ENCODE measurements at regions not wholly inside any gene's neighbourhood (a gene's known extent, or its start where the extent isn't known, plus 50 kb on each side); places are given as distances from the start of the nearest gene placed in this dataset.

GRCh38 chr12:128138125-128138524 lies 128.8 kb upstream of the TMEM132C start:
- TF ChIP-seq CTCF (conservative IDR thresholded peaks at IDR 0.05; ENCODE audit: low read depth in 2 of 2) = no peak
- no peak for TF ChIP-seq CREB1 (CRISPR knock-in tag; IDR thresholded peaks at IDR 0.05; ENCODE audit: low read depth)
- no peak for TF ChIP-seq ETS1 (IDR thresholded peaks at IDR 0.05)
- no peak for TF ChIP-seq EZH2phosphoT487 (IDR thresholded peaks at IDR 0.05; ENCODE audit: unreplicated experiment)
- no peak for TF ChIP-seq EZH2 (IDR thresholded peaks at IDR 0.05; ENCODE audit: low read depth, unreplicated experiment)
- TF ChIP-seq POLR2AphosphoS5 (IDR thresholded peaks at IDR 0.05; ENCODE audit: low read depth) = no peak
- TF ChIP-seq REST (IDR thresholded peaks at IDR 0.05; ENCODE audit: unreplicated experiment) = no peak
- no peak for TF ChIP-seq JUNB (IDR thresholded peaks at IDR 0.05; ENCODE audit: unreplicated experiment)
- TF ChIP-seq STAT1 (IDR thresholded peaks at IDR 0.05; ENCODE audit: unreplicated experiment) = no peak
- no peak for TF ChIP-seq ZNF331 (CRISPR knock-in tag; IDR thresholded peaks at IDR 0.05; ENCODE audit: low read depth)
